ENCODE measurements at regions not wholly inside any gene's neighbourhood (a gene's known extent, or its start where the extent isn't known, plus 50 kb on each side); places are given as distances from the start of the nearest gene placed in this dataset.

DNA sequence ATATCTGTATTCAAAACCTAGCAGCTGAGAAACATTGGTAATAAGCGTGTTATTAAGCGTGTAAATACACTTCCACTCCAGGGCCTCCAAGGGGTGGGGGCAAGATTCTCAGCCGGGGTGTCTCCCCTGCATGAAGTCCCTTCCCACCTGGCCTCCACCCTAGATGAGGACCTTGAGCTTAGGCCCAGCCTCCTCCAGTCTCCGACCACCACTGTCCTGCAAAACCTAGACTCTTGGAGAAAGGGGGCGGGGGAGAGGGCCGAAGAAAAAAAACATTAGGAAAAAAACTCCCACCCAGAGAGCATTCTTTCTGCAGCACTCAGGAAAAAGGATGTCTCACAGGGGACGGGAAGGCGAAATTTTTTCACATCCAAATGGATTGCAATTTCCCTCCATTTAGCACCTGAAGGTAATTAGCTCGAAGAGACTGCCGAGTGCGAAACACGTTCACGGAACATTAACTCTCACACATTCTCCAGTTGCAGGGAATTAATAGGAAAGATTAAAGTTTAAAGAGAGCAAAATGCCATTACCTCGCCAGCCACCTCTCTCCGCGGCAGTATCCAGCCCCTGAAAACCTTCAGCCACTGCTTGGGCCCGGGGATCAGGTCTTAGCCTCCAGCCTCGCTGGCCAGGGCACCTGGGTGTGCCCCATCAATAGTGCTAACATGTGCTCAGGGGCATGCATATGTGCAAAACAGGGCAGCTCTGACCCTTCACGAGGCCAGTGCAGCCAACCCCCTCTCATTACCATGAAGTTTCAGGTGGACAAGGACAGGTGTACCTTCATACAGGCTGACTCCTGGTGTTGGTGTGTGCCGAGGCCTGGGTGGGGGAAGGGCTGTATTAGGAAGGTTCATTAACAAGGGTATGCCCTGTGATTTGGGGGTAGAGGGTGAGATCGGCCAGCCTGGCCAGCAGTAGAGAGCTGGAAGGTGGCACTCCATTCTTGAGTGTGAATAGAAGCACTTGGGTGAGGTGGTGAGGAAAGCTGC lies 77.2 kb downstream of the HIF1AN start:
- no peak for DNase-seq (ENCODE audit: low read depth)

DNA sequence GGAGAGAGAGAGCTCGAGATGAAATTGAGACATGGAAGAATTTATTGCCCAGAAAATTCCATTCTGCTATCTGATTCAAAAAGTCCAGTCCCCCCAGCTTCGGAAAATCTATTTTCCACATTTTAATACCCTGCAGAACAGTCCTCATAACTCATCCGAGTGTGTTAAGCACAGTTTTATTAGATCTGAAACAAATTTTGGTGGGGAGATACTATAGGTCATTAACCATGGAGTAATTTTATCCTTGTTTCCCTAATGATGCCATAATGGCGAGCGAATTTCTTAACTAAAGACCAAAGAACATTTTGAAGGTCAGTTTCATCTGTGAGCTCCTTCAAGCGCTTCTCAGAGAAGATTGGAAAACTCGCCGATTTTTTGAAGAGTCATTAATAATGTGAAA lies 78.1 kb downstream of the HIF1AN start:
- DNase-seq (ENCODE audit: low read depth) = no peak

DNA sequence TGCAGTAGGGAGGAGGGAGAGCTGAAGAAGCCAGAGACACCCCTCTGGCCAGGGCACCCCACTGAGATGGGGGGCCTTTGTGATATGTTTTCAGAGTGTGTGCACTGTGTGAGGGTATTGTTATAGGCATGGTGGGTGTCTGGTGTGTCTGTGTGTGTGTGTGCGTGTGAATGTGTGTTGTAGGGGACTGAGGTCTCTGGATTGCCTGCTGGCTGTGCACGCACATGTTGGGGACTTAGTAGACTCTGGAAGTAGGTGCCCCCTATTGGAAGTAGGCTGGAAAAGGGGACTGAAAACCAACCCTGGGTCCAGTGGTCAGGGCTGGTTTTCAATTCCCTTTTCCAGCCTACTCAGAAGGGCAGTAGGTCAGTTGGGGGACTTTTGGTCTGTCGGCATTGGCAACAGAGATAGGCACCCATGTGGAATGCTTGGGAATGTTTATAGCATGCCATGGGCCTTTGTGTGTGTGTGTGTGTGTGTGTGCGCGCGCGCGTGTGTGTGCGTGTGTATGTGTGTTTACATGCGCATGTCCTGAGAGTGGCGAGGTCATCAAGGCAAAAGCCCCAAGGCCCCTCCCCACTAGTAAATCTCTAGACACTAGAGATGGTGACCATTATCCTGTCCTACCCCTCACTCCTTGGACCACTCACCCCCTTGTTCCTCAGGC lies 78.8 kb downstream of the HIF1AN start:
- no peak for DNase-seq (ENCODE audit: low read depth)

DNA sequence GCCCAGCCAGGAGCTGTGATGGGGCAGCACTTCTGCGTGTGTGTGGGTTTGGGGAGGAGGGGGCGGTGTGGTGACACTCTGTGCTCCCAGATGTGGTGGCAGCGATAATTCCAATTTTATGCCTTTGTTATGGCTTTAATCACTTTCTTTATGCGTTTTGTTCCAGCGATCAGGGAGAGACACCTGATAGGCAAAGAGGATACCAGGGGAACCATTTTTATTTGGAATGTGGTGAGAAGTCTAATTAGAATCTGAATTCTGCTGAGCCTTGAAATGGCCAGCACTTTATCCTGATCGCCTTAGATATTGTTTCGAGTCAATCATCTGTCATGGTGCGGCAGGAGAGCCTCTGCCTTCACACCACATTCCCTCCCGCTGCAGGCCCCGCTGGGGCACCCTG lies 79.5 kb downstream of the HIF1AN start:
- DNase-seq (ENCODE audit: low read depth) = no peak

DNA sequence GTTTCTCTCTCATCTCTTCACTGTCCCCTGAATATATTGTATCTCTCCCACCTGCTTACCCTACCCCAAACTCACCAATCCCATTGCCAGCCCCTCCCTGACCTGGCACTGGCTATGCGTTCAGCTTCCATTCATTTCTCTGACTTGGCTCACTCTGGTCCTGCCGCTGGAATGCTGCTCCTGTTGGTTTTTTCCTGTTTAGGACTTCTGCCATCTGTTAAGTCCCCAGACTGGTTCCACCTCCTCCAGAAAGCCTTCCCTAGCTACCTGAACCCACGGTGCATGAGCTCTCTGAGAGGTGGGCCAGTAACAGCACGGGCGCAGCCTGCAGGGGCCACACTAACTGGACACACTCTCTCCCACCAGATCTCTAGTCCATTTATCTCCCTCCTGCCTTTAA lies 80.2 kb downstream of the HIF1AN start:
- DNase-seq (ENCODE audit: low read depth) = no peak

DNA sequence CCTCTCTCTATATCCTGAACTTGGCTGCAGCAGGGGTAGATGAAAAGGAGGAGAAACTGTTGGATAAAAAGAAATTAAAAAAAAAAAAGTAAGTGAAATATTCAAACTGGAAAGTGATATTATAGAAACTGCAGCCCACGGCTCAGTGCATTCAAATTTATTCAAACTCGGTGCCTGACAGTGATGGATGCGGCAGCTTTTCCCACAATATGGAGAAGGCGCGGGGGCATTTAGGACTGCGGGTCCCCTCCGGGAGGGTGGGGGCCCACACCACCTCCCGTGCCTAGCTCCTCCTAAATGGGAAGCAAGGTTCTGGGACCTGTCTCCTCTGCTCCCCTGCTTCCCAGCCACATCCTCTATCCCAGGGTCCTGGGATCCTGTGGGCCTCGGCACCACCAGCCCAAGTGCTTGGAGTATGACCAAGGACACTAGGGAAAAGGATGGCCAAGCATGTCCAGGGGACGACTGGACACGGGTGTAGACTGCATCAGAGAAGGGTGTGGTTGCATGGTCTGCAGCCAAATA lies 82.4 kb downstream of the HIF1AN start:
- no peak for DNase-seq (ENCODE audit: low read depth)

DNA sequence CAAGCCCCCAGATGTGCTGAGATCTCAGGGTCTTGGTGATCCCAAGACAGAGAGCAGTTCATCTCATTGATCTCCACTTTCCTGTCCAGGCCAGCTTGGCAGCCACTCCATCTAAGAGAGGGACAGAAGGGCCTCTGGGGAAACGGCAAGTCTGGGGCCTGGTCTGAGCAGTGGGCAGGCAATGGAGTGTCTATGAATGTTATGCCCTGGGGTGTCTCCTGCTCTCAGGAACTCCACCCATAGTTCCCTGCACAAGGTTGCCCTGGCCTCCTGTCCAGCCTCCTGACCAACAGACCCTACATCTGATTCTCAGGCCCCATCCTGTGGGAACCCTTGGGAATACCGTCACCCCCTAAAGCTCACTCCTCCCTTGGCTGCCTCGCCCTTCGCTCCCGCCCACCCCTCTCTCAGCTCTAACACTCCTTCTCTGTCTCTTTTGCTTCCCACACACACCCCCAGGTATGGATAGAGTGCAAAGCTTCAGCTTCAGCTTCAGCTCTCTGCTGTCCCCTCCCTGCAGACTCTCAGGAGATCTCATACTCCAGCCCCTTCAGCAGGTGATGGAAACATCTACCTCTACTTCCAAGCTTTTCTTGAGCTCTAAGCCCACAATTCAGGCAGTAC lies 83.0 kb downstream of the HIF1AN start:
- DNase-seq (ENCODE audit: low read depth) = no peak

DNA sequence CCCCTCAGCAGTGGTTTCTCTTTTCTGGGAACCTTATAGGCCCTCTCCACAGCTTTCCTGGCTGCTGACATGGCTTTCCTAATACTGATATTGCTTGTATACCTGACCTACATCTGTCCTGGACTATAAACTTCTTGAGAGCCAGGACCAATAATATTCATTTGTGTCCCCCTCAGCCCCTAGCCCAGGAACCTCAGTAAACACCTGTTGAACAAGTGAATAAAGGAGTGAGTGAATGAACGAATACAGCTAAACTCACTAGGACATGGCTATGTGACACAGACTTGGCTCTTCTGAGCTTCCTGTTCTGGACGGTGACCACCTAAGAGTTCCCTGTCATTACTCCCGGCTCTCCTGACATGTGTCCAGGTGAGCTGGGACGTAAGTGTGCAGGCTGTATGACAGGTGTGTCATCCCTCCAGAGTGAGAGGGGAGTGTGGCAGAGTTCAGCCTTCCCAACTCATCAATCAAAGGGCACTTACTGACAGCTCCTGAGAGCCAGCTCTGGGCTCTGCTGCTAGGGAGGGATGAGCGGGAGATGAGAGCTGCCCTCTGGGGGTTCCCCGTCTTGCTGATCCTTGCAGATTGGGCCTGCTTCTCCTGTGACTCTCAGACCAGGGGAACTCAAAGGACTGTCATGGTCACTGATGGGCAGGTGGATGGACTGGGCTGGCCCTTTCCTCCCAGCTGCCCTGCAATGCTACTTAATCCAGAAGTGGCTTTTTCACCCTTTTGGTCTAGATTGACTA lies 84.5 kb downstream of the HIF1AN start:
- no peak for DNase-seq (ENCODE audit: low read depth)

DNA sequence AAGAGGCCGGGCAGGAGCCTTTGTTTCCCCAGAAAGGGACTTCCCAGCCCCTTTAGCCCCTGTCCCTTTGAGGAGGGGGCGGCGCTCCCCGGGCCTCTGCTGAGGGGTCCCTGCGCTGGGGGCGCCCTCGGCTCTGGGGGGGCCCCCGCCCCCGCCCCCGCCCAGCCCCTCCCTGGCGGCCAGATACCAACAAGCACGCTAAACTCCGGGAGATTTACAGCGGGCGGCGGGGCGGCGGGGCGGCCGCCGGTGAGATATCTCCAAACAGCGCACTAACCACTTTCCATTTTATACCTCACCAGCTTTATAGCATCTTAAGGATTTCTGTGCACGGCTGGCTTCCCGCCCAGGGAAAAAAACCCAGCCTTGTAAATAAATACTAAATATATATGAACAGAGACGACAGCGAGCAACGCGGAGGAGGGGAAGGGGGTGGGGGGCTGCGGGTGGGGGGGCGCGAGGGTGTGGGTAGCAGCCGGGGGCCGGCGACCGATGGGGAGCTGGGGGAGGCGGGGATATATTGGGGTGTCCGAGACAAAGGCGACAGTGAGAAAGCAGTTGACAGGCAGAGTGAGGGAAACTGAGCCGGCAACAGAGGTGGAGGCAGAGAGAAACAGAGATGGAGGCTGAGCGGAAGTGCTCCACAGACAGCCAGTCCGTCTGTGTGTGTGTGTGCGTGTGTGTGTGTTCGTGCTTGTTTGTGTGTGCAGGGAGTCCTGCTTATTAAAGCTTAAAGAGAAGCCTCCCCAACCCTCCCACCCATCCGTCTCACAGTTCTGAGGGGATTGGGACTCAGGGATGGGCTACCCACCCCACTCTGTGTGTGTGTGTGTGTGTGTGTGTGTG lies 85.8 kb downstream of the HIF1AN start:
- DNase-seq (ENCODE audit: low read depth) = peak; percentile 54

DNA sequence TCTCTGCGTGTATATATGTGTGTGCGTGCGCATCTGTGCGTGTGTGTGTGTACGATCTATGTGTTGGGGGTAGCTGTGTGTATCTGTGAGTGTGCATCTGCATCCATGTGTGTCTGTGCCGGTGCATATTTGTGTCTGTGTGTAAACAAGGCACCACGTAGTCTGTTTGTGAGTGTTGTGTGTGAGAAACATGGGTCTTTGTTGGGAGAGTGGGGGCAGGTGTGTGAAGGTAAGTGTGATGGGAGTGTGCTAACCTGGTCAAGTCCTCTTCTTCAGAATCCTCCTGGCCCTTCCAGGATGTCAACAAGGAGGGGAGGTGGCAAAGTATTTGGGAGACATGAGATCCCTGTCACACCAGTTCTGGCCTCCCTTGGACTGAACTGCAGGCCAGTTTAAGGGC lies 87.2 kb downstream of the HIF1AN start:
- DNase-seq (ENCODE audit: low read depth) = no peak

DNA sequence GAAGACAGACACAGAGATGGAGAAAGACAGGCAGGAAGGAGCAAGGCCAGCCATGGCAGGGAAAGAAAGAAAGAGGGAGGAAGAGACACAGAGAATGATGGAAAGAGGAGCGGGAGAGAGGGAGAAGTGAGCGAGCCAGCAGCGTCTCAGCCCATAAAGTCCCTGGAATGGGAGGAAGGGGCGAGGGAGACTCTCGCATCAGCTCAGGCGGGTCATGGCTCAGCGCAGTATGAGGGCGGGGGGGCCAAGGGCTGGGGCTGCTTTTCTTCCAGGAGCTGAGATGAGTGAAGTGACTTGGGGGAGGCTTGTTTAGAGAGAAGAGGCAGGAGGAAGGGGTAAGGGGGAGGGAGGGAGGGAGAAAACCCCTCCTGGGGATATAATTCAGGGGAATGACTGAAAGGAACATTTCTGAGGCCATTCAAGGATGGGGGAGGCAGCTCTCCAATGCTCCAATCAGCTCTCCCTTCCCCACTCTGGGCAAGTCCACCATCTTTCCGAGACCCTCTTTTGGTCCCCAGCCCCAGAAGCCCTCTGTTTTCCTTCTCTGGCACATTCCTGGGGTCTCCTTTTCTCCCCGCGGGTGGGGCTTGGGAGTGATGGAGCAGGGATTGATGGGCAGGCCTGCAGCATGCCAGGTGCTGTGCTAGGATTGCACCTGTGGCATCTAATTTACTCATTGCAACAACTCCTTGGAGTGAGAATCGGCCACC lies 87.9 kb downstream of the HIF1AN start:
- DNase-seq (ENCODE audit: low read depth) = no peak

DNA sequence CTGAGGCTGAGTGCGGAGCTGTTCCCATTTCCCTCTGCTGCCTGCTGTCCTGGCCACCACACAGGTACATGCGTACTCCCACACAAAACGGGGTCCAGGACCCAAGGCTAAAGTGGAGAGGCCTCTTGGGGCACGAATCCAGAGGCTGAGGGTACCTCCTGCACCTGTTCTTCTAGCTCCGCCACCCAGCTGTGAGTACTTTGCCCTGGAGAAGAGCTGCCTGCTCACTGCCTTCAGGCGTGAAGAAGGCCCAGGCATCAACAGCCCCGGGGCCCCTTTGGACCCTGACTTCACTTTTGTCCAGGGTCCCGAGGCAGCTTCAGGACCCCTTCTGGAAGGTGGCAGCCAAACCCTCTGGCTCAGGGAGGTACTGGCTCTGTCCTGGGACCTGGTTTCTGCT lies 88.6 kb downstream of the HIF1AN start:
- no peak for DNase-seq (ENCODE audit: low read depth)

DNA sequence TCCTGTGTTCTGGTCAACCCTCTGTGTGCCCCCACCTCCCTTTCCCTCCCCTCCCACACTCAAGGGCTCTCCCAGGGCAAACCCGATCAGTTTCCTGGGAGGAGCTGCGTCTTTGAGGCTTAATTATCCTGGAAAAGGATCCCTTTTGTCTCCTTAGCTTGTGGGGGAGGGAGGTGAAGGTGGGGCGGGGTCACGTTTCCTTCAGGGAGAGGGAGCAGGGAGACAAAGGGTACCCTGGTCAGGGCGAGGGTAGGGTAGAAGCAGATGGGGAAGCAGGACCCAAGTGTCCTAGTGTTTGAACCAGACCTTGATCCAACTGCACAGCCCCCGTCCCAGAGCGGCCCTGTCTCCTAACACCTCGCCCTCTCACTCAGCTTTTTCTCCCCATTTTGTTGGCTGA lies 90.1 kb downstream of the HIF1AN start:
- no peak for DNase-seq (ENCODE audit: low read depth)

DNA sequence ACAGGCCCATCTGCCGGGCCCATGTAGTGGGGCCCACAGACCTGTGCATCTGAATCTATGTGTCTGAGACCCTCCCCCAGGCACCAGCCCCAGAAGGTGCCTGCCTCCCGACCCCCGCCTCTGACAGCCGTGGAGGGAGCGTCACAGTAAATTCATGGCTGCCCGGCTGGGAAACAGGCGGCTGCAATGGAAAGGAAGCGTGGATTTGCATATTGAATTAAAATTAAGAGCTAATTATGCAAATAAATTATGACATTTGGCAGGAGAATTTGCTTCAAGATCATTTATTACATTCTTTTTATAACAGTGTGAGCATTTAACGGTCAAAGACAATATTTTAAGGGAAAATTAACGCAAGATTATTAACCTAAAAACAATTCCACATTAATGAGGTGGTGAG lies 92.3 kb downstream of the HIF1AN start:
- no peak for DNase-seq (ENCODE audit: low read depth)

DNA sequence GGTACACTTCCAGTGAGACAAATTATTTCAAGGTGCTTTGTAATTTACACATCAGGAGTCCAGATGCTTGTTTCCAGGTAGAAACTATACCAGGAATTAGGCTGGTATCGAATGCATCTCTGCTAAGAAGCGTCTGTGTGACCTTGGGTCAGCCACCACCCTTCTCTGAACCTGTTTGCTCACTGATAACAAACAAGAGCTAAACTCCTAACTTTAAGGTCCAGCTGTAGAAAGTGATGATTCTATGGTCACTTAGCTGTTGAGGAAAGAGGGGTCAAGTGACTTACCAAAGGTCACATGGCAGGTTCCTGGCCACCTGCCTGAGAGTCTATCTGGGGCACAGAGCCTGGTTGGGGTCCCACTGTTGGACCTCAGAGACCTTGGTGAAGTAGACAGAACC lies 95.4 kb downstream of the HIF1AN start:
- DNase-seq (ENCODE audit: low read depth) = no peak

DNA sequence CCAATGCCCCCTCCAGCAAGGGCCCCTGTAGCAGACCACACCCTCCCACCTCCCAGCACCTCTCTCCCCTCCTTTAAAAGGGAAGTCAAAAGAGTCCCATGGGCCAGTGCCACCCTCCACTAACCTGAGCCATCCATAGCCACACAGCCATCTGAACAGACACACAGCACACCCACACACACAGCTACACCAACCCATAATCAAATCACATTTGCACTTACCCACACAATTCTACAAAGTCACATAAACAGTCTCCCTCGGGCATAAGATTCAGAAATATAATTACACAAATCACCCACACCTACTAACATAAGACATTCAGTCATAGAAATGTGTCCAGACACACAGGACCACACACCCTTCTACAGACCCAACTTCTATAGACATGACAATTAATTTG lies 96.3 kb downstream of the HIF1AN start:
- no peak for DNase-seq (ENCODE audit: low read depth)

DNA sequence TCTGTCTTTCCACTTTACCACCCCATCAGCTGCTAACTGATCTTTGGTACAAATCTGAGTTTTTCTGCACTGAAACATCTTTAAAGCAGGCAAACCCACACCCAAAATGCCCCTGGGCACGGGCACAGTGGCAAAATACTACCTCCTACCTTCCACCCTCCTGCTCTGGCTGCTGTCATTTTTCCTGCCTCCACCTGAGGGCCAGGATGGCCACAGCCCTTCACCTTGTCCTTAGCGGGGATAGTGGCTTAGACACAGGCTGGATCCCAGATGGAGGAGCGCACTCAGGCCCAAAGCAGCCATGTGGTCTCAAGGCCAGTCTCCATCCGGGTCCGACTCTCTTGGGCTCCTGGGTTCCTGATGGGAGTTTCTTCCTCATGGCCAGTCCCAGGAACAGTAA lies 98.3 kb downstream of the HIF1AN start:
- DNase-seq (ENCODE audit: low read depth) = no peak

DNA sequence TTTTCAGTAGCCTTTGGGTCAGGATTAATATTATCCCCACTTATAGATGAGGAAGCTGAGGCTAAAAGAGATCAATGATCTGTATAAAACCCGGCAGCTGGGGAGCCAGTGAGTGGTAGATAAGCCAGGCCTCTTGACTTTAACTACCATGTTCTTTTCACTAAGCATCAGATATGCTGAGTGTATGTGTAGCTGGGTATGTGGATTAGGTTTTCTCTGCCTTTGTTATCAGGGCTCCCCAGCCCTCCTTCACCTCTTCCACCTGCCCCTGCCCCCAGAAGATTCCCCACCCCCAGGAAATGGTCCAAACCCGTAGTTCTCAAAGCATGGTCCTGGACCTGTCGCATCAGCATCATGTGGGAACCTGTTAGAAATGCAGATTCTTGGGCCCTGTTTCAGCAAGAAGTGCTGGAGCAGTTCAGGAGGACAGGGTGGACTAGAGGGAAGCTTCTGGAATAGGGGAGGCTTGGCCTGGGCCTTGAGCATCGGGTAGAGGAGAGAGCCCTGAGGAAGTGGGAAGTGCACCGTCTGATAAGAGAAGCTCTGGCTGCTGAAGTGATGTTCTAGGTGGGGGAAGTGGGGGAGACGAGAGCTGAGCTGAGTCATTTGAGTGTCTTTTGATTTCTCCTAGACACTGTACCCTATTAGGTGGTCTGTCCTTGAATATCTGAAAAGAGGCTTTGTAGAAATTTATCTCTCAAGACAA lies 101.3 kb downstream of the HIF1AN start:
- DNase-seq (ENCODE audit: low read depth) = no peak

DNA sequence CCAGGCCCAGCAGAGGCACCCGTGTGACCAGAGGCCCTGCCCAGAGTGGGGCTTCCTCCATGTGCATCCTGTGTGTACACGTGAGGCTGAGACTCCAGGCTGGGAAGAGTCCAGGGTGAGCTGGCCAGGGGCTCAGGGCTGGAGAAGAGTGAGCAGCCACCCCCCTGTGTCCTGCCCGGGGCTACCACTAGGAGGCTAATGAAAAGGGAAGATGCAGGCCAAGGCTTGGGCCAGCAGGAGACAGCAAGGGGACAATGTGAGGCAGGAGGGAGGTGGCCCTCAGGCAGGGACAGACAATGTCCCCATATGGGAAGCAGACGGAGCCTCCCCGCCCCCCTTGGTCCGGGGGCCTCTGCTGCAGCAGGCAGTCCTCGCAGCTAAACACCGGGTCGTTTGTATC lies 102.0 kb downstream of the HIF1AN start:
- peak; percentile 48 for DNase-seq (ENCODE audit: low read depth)

DNA sequence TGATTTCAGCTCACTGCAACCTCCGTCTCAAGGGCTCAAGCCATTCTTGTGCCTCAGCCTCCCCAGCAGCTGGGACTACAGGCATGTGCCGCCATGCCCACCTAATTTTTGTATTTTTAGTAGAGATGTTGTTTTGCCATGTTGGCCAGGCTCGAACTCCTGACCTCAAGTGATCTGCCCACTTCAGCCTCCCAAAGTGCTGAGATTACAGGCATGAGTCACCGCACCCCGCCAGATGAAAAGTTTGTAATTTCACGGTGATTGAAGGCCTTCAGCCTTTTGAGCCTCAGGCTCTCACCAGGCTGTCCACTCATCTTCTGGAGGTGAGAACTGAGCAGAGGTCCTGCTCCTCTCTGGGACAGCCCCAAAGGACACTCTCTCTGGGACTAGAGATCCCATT lies 103.2 kb downstream of the HIF1AN start:
- DNase-seq (ENCODE audit: low read depth) = peak; percentile 9
